Kidney glomerular epithelial cell (primary cell): ENCODE measurements at regions not wholly inside any gene's neighbourhood (a gene's known extent, or its start where the extent isn't known, plus 50 kb on each side); places are given as distances from the start of the nearest gene placed in this dataset.
"Not testable (repeated sequence)": the region's sequence is repeated elsewhere in the genome, so short reads cannot be mapped to it uniquely, and the experiment has no call there.

Source experiments
- DNase-seq: peaks from one replicate; lab custom pipeline; 2025; lab: John Stamatoyannopoulos, UW

DNA sequence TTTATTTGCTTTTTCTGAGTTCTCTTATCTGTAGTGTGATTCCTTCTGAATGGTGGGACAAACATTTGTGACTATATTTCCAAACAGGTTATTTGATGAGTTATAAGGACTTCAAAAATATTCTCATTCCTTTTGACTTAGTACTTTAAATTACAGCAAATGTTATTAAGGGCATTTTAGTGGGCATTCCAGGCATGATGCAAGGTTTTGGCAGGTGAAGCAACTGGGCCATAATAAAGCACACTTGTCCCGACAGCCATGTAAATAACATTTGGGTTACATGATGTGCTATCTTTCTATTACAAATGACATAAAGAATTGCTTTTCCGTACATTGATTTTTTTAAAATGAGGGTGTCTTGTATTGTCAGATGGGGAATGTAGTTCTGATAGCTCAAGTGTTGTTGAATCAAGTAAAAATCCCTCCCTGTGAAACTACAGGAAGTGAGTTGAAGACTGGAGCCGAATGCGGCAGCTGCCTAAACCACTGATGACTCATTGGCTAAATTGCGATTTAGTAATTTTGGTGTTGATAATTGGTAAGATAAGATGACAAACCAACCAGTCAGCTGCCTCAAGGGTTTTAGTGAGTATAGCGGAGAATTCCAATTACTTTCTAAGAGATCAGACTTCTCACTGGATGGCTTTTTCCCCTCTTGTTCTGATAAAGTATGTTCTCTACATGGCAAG is 231.3 kb upstream of the NPY start:
- no peak for DNase-seq

DNA sequence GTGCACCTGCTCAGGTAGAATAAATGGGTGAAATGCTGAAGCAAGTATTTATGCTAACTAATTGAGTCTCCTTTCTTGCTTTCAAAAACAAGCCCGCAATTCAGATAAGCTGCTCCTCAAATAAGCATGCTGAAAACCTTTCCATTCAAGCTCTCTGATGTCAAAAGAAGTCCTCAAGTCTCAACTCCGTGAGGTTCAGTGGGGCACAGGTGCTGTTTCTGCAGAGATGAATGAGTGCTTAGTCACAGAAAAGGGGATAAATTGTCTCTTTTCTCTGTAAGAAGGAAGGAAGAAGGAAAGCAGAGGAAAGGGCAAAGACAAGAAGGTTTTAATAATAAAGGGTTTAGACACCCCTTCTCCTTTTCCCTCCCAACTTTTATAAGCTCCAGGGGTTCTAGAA is 229.8 kb upstream of the NPY start:
- DNase-seq: no peak

DNA sequence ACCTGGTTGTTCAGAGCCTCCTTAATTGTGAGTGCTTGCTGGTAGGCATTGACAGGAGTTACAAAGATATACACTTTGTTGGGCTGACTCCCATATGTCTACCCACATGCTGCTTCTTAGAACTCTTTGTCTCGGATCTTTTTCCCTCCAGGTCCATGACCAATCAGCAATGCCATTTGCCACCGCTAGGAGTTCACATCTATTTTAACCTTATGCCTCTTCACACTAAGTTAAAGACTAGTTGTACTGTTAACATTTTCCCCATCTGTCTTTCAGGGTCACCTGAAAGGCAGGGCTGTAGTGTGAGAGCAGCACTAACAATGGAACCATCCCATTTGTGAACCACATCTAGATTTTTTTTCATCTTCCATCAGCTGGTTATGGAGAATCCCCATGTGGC is 226.7 kb upstream of the NPY start:
- DNase-seq: no peak

DNA sequence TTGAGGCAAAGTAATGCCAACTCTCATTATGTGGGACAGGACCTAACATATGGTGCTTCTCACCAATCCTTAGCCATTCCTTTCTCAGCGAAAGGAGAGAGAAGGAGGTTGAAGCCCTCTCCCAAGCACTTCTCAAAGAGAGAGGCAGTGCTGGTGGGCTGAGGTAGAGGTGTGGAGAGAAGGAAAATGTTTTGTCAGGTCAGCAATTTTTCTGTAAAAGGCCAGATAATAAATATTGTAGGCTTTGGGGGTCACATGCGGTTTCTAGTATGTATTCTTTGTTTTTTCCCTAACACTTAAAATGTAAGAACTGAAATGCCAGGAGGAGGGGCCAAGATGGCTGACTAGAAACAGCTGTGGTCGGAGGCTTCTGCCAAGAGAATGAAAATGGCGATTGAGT is 225.0 kb upstream of the NPY start:
- no peak for DNase-seq

DNA sequence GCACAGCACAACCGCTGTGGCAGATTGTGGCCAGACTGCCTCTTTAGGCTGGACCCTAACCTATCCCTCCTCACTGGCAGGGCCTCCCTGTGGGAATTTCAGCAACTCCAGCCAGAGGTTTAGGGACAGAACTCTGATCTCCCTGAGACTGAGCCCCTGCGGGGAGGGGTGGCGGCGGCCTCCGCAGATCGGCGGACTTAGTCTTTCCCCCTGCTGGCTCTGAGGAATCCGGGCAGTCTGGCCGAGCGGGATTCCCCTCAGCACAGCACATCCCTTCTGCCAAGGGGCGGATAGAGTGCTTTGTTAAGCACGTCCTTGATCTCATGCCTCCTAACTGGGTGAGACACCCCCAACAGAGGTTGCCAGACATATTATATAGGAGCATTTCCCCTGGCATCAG is 224.2 kb upstream of the NPY start:
- no peak for DNase-seq

DNA sequence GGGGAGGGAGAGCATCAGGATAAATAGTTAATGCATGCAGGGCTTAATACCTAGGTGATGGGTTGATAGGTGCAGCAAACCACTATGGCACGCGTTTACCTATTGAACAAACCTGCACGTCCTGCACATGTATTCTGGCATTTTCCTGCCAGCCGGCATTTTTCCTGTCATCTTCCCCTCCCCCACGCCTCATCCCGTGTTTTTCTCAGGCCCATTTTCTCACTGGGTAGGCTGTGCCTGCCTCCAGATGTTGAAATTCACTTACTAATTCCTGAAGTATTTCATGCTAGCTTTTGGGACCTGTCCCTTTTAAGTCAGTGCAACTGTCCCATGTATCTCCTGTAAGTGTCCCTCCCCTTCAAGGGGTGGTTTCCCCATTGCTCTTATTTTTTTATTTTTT is 220.3 kb upstream of the NPY start:
- DNase-seq: no peak

DNA sequence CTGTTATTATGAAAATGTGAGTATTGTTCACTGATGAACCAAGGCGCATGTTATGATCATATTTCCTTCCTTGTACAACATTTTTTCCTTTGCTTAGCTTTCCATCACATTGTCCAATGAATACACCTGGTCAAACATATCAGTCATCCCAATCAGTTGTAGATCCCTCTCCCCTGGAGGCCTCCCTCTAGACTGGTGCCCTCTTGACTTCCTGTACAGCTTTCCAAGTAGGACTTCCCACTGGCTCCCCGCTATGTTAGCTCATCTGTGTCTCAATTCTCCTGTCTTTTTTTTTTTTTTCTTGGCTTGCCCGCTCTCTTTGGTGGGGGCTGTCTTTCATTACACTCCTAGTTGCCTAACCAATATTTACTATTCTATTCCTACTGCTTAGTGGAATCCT is 214.2 kb upstream of the NPY start:
- DNase-seq: no peak

DNA sequence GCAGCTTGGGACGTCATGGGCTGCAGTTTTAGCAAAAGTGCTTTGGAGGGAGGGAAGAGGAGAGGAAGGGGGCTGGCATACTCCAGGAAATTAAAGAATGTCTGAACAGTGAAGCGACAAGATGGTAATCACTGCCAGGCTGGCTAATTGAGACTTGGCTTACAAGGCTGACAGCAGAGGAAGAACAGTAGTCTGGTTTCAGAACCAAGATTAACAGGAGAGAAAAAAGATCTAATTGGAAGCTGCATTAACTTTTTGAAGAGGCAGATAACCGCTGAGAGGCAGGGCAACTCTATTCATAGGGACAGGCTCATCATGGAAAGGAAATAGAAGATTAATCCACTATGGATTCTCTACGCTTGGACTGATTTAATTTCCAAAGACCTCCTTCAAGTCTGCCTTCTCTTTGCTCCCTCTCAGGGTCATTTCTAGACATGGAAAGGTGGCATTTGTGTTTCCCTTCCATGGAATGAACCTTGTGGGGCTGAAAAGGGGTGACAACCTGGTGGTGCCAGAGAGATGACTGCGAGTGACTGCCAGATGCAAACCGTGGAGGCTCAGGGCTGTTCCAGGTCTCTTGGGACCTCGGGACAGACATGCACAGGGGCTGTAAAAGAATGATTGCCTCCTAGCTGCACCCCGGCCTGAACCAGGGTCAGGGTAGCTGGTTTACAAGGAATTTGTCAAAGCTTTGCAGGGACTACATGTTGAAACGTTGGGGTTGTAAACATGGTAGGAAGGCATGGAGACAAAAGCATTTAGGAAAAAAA is 210.2 kb upstream of the NPY start:
- DNase-seq: no peak

DNA sequence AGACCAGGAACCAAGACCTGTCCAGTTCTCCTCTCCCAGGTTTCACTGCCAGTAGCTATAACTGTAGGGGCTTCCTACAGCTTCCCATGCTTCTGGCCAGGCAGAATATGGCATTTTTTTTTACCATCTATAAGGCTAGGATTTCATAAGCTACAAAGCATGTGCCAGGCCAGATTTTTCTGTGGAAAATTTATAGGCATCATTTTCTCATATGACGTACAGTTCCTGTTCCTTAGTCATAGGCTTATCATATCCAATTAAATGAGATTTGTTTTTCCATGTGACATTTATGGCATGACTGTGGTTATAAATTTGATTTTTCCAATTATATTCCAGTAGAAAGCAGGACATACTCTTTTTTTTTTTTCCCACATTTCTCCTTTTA is 208.6 kb upstream of the NPY start:
- DNase-seq: no peak

DNA sequence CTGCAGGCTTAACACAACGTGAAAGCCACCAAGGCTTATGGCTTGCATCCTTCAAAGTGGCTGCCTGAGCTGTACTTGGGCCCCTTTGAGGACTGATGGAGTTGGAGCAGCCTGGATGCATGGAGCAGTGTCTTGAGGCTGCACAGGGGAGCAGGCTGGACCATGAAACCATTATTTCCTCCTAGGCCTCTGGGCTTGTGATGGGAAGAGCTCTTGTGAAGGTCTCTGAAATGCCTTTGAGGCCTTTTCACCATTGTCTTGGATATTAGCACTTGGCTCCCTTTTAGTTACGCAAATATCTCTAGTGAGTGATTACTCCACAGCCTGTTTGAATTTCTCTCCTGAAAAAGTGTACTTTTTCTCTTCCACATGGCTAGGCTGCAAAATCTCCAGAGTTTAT is 201.2 kb upstream of the NPY start:
- no peak for DNase-seq

DNA sequence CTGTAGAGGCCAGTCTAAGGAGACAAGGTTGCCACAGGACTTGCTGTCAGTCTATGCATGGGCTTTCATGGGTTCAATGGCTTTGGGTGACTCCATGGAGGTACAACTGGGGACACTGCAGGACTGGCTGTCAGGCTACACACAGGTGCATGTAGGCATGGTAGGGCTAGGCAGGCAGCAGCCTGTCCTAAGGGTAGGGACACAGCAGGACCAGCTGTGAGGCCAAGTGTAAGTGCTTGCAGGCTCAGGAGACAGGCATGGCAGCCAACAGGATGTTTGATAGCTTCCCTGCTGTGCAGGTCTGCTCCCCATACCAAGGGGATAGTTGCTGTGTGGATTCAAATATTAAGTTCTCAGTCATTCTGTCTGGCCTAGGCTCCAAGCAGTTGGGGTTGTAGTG is 181.0 kb upstream of the NPY start:
- no peak for DNase-seq

DNA sequence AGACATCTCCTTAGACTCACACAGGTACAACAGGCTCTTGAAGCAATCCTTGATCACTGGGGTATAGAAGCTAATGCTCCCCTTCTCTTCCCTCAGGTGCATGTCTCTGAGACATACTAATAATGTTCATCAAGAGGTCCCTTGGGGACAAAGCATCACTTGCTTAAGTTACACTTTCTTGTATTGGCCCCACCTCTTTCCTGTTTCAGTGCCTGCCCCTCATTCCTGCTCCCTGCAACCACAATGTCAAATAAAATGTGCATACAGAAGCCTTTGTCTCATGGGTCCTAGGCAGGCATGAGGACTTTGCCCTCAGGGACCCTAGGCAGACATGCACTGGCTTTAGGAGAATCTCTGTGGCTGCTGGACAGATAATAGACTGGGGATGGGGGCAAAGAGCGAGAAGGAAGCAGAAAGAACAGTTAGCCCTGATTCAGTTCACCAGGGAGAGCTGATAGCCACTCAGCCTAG is 175.0 kb upstream of the NPY start:
- DNase-seq: no peak

DNA sequence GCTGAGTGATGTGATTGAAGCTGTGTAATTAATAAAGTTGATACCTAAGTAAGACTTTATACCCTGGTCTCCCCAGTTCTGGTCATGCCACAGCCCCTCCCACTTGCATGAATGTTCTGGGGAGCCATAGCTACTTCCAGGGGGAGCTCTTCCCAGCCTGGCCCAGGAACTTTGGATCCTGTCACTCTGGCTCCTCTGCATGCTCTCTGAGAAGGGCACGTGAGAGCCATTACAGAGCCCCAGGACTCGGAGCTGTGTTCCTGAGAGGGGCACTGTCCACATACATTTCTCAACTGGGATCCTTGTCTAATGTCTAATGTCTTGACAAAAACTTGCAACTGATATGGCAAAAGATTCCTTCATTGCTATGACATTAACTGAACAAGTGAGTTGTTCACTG is 173.9 kb upstream of the NPY start:
- DNase-seq: no peak

DNA sequence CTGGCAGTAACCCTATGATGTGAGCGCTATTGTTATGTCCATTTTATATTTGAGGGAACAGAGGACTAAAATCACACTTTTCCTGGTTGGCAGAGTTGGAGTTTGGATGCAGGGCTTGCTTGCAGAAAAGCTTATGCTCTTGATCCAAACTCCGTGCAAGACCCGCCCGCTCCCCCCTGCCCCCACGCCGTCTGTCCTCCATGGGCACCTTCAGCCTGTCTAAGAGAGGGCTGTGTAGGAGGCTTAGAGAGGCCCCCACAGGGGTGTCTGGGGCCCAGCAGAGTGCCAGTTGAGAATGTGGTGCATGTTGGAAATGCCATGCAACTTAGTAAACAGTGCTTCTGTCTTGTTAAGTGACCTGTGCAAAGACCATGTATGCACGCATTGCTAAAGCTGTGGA is 170.5 kb upstream of the NPY start:
- no peak for DNase-seq

DNA sequence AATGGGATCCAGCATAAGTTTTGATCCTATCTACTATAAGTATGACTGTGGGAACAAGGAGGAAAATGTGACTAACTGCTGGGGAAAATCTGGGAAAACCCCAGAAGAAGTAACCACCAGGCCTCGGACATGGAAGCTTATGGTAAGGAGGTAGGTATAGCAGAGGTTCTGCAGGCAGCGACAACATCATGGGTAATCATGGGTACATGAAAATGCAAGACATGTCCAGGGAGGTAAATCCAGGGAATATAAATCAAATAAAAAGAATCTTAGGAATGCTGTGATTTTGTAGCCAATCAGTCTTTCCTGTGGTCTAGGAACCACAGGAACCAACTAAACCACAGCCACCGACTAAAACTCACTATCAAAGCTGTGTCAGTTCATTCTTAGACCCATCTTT is 168.3 kb upstream of the NPY start:
- DNase-seq: no peak

DNA sequence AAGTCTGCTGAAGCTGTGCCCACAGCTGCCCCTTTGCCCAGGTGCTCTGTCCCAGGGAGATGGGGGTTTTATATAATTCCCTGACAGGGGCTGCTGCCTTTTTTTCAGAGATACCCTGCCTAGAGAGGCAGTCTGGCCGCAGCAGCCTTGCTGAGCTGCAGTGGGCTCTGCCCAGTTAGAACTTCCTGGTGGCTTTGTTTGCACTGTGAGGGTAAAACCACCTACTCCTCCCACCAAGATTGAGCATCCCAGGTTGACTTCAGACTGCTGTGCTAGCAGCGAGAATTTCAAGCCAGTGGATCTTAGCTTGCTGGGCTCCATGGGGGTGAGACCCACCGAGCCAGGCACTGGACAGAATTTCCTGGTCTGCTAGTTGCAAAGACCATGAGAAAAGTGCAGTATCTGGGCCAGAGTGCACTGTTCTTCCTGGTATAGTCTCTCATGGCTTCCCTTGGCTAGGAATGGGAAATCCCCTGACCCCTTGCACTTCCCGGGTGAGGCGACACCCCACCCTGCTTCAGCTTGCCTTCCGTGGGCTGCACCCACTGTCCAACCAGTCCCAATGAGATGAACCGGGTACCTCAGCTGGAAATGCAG is 166.0 kb upstream of the NPY start:
- DNase-seq: not testable (repeated sequence)

DNA sequence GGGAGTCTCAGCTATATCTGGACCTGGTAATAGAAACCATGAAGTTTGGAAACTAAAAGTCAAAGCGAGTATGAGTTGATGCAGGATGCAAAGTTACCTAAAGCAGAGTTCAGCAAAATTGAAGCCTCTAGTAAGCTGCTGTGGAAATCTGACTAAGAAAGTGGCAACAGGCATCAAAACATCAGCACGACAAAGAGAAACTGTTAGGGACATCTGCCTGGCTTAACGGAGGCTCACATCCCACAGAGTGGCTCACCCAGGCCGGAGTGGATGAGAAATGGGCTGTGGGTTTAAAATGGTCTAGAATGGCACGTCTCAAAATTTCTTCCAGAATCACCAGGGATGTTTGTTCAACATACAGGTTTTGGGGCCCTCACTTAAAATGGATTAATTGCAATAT is 164.1 kb upstream of the NPY start:
- DNase-seq: no peak

DNA sequence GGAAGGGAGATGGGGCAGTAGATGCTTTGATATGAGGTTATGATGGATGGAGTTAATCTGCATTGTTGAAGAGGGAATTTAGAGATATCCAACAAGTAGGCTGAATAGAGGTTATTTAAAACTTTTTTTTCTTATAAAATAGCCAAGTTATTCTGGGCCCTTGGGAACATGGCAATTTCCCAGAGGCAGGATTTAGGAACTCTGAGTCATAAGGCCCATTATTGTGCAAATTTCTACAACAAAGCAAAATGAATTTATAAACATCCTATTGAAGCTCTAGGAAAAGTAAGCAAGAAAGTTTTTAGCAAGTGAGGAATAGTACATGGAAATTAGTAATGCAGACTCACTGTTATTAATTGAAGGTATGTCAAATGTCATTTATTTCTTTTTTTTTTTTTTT is 160.9 kb upstream of the NPY start:
- no peak for DNase-seq

DNA sequence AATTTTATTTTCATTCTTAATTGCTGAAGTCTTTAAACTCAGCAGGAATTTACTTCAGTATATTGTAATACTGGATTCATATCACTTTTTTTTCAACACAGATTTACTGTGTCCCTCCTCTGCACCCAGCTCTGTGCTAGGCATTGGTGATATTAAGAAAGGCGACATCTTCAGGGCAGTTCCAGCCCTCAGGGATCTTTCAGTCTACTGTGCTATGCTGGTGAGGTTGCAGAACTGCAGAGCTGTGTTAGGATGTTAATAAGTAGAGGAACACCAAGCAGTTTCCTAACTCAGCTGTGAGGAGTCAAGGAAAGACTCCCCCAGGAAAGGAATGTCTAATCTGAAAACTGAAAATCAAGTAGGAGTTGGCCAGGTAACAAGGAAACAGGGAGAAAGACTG is 158.2 kb upstream of the NPY start:
- no peak for DNase-seq

DNA sequence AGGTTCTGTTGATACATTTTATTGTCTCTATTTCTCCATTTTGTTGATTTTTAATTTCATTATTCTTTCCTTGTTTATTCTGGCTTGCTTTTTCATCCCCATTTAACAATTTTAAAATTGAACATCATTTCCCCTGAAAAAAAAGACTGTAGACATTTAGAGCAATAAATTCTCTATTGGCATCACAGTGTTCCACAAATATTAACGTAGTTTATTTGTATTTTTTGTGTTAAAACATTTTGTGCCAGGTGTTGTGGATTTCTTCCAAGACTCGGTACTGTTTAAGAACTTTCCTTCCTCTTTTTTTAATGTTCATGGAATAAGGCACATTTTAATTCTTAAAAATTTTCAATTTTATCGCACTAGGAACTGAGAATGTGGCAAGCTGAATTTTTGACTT is 156.1 kb upstream of the NPY start:
- DNase-seq: no peak

DNA sequence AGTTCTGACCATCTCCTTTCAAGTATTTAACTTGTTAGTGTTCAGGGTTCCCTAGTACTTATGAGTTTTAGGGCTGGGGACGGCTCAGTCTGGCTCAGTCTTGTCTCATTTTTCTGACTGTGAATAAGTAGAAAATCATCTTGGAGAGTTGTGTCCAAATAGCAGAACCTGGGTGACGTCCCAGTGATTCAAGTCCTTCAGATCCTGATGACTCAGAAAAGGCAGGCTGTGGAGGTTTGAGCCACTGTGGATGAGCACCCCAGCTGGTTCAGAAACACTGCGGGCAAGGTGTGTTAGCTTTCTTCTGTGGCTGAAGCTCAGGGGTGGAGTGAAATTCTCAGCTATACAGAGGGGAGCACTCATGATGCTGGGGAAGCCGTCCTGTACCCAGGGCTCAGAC is 154.4 kb upstream of the NPY start:
- DNase-seq: no peak

DNA sequence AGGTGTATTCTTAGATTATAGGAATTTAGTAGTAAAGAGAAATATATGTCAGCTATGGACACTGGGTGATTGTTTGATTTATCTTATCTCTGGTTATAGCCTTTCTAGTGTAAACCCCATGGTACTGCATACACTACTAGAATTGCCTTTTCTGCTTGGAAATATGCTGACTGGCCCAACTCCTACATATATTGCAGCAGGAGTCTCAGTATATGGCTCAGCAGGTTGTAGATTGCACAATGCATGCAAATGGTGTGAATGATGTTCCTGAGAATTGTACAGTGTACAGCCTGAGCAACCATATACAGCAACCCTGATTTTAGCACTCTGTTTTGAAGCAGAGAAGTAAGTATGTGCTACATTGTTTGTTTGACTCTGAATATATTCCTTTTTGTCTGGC is 153.4 kb upstream of the NPY start:
- DNase-seq: no peak

DNA sequence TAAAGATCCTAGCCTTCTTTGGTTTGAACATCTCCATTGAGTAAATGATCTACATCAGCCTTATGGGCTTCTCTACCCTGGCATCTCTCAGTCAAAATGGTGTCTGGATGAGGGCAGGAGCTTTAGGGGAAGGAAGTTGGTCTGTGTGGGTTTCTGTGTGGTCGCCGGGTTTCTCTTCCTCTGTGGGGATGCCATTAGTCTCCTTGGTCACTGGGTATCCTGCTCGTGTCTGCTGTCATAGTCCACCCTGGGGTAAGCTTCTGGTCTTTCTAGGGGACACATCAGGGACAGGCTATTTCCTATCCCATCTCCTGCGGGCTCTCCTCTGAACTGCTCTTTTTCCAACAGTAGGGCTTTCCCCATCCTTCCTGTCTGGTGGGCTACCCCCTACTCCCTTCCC is 150.3 kb upstream of the NPY start:
- no peak for DNase-seq

DNA sequence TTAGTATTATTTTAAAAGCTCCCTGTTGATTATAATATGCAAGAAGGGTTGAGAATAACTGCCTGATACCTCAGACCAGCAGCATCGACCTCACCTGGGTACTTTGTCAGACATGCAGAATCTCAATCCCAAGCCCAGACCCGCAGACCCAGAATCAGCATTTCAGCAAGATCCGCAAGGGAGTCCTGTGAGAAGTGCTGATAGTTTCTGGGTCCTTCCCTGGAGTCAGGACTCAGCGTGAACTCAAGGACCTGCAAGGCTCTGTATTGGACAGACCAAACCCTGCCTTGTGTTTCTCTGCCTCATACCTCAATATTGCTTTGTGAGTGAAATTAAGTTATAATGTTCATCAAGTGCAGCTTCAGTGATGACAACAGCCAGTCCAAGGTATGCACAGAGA is 149.5 kb upstream of the NPY start:
- no peak for DNase-seq
